ENCODE measurements at regions not wholly inside any gene's neighbourhood (a gene's known extent, or its start where the extent isn't known, plus 50 kb on each side); places are given as distances from the start of the nearest gene placed in this dataset.
"Not testable (repeated sequence)": the region's sequence is repeated elsewhere in the genome, so short reads cannot be mapped to it uniquely, and the experiment has no call there.

GRCh38 chr1:88298506-88298905 lies 385.6 kb upstream of the PKN2 start:
- no peak for DNase-seq (ENCODE audit: insufficient read length, low spot score)
- FAIRE-seq = no peak

DNA sequence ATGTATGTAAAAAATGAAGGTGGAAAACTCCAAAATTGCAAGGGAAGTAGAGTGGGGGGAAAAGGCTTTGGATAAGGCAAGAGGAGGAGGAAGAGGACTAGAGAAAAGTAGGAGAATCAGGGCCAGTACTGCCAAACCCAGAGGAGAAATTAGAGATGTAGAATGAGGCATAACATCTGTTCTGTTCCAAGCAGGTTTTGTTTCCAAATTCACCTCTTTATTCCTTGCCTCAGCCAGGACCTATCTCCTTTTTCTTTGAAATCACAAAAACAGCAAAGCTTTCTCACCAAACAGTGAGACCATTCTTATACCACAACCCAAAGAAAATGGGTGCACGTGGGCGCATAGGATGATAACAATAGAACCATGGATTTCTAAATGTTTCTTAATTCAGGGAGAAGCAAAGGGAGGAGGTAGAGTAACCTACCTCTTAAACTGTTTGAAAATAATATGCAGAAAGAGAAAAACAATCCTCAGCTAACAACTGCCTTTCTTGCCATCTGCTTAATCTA lies 383.3 kb upstream of the PKN2 start:
- DNase-seq (ENCODE audit: insufficient read length, low spot score) (no peak), FAIRE-seq (no peak)

DNA sequence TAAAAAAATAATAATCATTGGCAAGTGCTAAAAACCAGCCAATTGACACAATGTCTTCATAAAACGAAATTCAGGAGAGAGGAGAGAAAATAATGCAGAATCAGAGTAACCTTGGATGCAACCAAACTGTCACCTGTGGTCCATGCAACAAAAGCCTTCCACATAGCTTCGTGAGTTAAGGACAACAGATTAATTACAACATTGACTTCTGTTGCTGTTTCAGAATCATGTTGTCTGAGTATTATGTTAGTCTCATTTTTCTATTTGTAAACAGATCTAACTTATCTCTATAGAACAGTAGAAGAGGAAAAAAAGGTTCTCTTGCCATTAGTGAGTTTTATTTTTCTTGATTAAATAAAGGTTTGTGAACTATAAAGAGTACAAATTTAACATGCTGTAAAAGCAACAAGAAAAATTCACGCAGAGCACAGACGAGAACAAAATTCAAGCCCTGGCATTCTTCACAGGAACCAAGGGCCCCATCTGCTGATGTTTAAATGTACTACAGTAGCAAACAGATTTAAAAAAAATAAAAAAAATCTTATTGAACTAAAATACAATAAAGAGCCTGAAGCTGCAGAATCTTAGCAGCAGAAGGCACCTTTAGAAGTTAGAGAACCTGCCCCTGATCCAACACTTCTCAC lies 381.1 kb upstream of the PKN2 start:
- DNase-seq (ENCODE audit: insufficient read length, low spot score) (no peak), FAIRE-seq (no peak)

GRCh38 chr1:88311265-88311664 lies 372.8 kb upstream of the PKN2 start:
- FAIRE-seq (no peak), DNase-seq (ENCODE audit: insufficient read length, low spot score) (no peak)

GRCh38 chr1:88311907-88312306 lies 372.2 kb upstream of the PKN2 start:
- no peak for DNase-seq (ENCODE audit: insufficient read length, low spot score)

DNA sequence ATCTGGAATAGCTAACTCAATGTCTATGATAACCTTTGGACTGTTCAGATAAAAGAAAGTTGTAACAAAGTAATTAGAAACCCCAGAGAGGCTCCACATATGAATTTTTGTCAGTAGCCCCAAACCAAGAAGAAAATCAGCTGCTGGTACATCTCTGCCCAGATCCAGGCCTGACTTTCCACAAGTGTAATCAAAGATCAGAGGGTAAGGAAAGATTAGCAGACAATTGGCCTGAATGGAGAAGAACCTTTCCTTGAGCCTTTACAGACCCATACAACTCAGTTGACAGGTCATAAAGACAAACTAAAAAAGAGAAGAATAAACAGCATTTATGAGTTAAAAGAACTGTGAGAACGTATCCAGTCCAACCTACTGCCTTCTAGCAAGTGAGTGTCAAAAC lies 366.7 kb upstream of the PKN2 start:
- FAIRE-seq (no peak), DNase-seq (ENCODE audit: insufficient read length, low spot score) (no peak)

More at GRCh38 chr1:88311907-88312306, 372.2 kb upstream of the PKN2 start:
- FAIRE-seq = no peak

DNA sequence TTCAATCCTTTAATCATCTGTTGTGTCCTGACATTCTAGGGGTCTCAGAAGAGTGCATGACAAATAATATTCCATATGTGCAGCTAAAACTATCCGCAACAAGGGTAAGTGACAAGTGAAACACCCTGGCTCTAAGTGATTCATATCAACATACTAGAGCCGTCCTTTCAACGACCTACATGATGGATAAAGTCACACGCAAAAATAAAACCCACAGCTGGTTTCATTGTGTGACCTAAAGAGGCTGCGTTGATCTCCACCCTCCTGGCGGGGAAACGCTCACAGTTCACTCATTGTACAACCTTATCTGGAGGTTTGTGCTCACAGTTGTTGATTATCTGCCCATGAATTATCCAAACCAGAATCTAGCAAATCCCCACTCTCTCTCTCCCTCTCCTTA lies 365.3 kb upstream of the PKN2 start:
- no peak for DNase-seq (ENCODE audit: insufficient read length, low spot score)
- no peak for FAIRE-seq

DNA sequence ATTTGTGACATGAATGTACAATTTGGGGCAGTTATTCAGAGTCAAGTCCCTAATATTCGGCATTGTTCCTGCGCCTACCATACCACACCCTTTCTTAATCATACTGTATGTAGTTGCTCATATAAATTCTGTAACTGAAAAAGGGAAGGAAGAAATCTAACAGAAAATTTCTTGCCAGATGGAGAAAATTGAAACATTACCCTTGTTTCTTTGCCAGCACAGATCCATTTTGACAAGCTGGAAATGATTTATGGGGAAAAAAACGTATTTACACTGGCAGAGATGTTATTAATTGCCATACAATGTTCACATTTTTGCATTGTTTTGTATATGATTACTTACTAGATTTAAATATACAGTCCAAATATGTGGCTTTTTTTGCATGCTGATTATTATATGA lies 363.8 kb upstream of the PKN2 start:
- DNase-seq (ENCODE audit: insufficient read length, low spot score) = no peak
- FAIRE-seq = no peak

DNA sequence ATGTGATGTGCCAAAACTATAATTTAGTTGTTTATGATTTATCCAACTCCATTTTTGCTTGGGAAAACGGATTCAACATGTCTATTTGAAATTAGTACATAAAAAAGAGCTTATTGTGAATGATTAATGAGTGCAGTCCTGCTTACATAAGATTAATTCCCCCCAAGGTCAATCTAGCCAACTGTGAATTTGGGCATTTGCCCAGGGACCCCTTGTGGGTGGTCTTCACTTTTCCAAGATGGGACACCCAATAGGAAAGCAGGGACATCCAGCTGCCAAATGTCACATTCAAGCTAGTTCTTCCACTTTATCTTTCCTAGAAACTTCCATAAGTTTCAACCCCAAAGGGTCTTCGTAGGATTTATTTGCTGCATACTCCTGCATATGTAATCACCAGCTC lies 362.4 kb upstream of the PKN2 start:
- no peak for FAIRE-seq
- no peak for DNase-seq (ENCODE audit: insufficient read length, low spot score)

- FAIRE-seq = no peak
- DNase-seq (ENCODE audit: insufficient read length, low spot score) = no peak
Observed at GRCh38 chr1:88324899-88325298, 359.2 kb upstream of the PKN2 start.

DNA sequence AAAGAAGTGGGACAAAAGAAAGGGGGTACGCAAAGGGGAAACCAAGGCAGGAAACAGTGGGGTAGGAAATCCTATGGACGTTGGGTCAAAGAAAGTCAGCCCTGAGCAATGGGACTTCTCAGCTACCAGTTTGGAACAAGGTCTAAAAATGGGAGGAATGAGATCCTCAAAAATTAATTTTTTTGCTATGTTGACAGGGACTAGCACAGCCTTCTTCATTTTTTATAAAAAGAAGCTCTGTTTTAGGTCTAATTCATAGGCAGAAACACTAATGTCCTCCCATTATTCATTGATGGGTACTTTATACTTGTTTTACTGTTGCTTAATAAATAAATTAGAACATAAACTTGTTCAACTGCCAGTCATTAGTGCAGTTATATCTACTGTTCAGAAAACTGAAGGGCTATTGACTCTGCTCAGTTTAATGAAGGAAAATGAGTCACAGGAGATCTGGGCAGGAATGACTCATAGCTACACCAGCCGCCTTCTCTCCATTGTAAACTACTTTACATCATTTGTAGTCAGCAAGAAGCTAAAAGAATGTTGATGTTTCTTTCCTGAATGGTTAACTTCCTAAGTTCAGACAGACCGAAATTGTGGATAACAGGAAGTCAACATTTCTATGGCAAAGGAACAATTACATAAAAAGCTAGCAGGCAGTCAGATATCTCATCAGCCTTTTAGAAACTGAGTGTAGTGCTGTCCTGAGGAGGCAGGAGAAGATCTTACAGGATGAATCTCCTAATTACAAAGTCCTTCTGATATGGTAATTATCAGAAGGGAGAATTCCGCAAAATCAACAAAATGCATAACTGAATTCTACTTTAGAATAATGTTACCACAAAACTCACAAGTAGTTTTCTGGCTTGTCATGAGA lies 356.4 kb upstream of the PKN2 start:
- no peak for FAIRE-seq
- DNase-seq (ENCODE audit: insufficient read length, low spot score) = no peak

GRCh38 chr1:88330201-88330600 lies 353.9 kb upstream of the PKN2 start:
- FAIRE-seq = no peak
- DNase-seq (ENCODE audit: insufficient read length, low spot score) = no peak

- DNase-seq (ENCODE audit: insufficient read length, low spot score) (no peak), FAIRE-seq (no peak)
Observed at GRCh38 chr1:88333086-88333695, 350.9 kb upstream of the PKN2 start.

GRCh38 chr1:88341447-88341846 lies 342.6 kb upstream of the PKN2 start:
- FAIRE-seq (no peak), DNase-seq (ENCODE audit: insufficient read length, low spot score) (no peak)

- not testable (repeated sequence) for FAIRE-seq; DNase-seq (ENCODE audit: insufficient read length, low spot score)
Observed at GRCh38 chr1:88342081-88342480, 342.0 kb upstream of the PKN2 start.

GRCh38 chr1:88350648-88351047 lies 333.4 kb upstream of the PKN2 start:
- DNase-seq (ENCODE audit: insufficient read length, low spot score) (no peak), FAIRE-seq (no peak)

GRCh38 chr1:88351960-88352359 lies 332.1 kb upstream of the PKN2 start:
- no peak for FAIRE-seq

DNA sequence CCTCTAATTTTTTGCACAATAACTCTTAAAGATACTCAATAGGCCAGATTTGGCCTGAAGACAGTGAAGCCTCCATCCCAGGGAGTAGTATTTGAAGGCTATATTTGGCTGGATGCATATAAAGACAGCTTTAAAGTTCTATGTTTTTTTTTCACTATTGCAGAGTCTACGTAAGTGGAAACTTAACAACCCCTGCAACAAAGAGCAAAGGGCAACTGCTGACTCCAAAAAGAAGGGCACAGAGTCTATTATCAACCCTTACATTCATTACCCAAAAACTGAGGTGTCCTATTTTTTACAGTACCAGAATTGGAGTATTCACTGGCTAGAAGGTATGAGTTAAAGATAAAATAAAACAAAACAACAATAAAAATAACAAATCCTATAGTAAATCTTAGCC lies 329.8 kb upstream of the PKN2 start:
- no peak for DNase-seq (ENCODE audit: insufficient read length, low spot score)
- FAIRE-seq = no peak

More at GRCh38 chr1:88351960-88352359, 332.1 kb upstream of the PKN2 start:
- no peak for DNase-seq (ENCODE audit: insufficient read length, low spot score)

GRCh38 chr1:88357729-88358128 lies 326.3 kb upstream of the PKN2 start:
- FAIRE-seq (no peak), DNase-seq (ENCODE audit: insufficient read length, low spot score) (no peak)

GRCh38 chr1:88371436-88372023 lies 312.5 kb upstream of the PKN2 start:
- DNase-seq (ENCODE audit: insufficient read length, low spot score) (no peak), FAIRE-seq (no peak)

DNA sequence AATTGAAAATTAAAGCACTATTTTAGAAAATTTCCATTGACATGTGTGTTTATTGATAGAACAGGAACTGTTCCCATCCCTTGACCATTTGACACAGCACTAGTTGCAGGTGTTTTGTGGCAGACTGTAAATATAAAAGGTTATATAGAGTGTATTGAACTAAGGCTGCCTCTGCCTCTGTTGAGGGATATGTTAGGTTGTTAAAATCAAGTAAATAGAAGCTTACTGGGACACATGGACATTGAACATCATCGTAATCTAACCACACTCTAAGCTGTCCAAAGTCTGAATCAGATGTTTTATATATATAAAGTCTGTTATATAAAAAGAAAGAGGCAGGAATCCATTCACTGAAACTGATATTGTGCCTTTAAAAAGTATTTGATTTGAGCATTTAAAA lies 308.1 kb upstream of the PKN2 start:
- no peak for FAIRE-seq
- no peak for DNase-seq (ENCODE audit: insufficient read length, low spot score)

Data from GM19239 (cell line).